Peyer's patch (tissue), 4 donors: ENCODE measurements at regions not wholly inside any gene's neighbourhood (a gene's known extent, or its start where the extent isn't known, plus 50 kb on each side); places are given as distances from the start of the nearest gene placed in this dataset.

Source experiments
- POLR2A ChIP-seq, 2 donors: fragments of 450-650 bp; IDR thresholded peaks; one replicate each; pipeline ENCODE4 v1.5.1; 2017; ENCODE audit warnings: antibody characterized with exemption in 2 of 2, mild to moderate bottlenecking in 2 of 2, moderate library complexity in 2 of 2
- TF ChIP-seq, protein P1 (sequence below), 6 experiments: fragments of 450-650 bp in 4 of 6; fragments of 200-600 bp in 2 of 6; sonication (generic) in 1 of 6; IDR thresholded peaks; one replicate each; pipeline ENCODE4 v1.5.1; 2017 to 2019; ENCODE audit warnings: antibody characterized with exemption in 6 of 6, mild to moderate bottlenecking in 3 of 6, moderate library complexity in 1 of 6

DNA sequence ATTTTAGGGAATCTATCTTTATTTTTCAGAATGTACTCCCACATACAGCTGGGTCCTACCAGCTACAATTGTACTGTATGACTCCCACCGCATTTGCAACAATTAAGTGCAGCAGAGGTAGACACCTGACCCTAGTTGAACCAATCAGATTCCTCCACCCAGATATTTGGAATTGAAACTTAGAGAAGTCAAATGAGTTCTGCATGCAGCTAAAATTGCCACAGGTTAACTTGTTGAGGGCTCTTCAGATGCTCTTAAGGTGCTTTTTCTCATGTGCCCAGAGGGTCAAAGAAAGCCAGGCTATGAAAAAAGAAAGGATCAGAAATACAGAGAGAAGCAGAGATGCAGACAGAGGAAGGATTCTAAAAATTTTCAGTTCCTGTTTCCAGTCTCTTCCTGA lies 68.0 kb upstream of the TES start:
- TF ChIP-seq, protein P1, sequence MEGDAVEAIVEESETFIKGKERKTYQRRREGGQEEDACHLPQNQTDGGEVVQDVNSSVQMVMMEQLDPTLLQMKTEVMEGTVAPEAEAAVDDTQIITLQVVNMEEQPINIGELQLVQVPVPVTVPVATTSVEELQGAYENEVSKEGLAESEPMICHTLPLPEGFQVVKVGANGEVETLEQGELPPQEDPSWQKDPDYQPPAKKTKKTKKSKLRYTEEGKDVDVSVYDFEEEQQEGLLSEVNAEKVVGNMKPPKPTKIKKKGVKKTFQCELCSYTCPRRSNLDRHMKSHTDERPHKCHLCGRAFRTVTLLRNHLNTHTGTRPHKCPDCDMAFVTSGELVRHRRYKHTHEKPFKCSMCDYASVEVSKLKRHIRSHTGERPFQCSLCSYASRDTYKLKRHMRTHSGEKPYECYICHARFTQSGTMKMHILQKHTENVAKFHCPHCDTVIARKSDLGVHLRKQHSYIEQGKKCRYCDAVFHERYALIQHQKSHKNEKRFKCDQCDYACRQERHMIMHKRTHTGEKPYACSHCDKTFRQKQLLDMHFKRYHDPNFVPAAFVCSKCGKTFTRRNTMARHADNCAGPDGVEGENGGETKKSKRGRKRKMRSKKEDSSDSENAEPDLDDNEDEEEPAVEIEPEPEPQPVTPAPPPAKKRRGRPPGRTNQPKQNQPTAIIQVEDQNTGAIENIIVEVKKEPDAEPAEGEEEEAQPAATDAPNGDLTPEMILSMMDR (IDR thresholded peaks at IDR 0.05): no peak
- no peak for TF ChIP-seq POLR2A (IDR thresholded peaks at IDR 0.05)
